Gastroesophageal sphincter (tissue), 4 donors: ENCODE measurements at regions not wholly inside any gene's neighbourhood (a gene's known extent, or its start where the extent isn't known, plus 50 kb on each side); places are given as distances from the start of the nearest gene placed in this dataset.
A peak's percentile ranks its signal among the peaks of the same experiment; 100 is the strongest.

Experiments used
- ATAC-seq: fragments of 150-250 bp; one replicate; pipeline ENCODE4 v1.9.1; 2016; ENCODE audit warnings: mild to moderate bottlenecking, moderate library complexity
- H3K27ac ChIP-seq, 4 donors: fragments of 200-600 bp; sonication (generic) in 3 of 4; 1 replicate in 3 of 4; 2 replicates in 1 of 4; pipeline ENCODE4 v1.5.1; 2016 to 2019
- H3K27me3 ChIP-seq: fragments of 200-600 bp; sonication (generic); one replicate; pipeline ENCODE4 v1.5.1; 2019
- H3K36me3 ChIP-seq, 2 donors: fragments of 200-600 bp; sonication (generic); one replicate each; pipeline ENCODE4 v1.5.1; 2019; ENCODE audit warnings: control low read depth in 1 of 2
- H3K4me1 ChIP-seq, 3 donors: fragments of 200-600 bp; sonication (generic); 1 replicate in 2 of 3; 2 replicates in 1 of 3; pipeline ENCODE4 v1.5.1; 2016 to 2019; ENCODE audit warnings: control low read depth in 2 of 3
- H3K4me3 ChIP-seq, 2 donors: fragments of 200-600 bp; sonication (generic); one replicate each; pipeline ENCODE4 v1.5.1; 2019; ENCODE audit warnings: mild to moderate bottlenecking in 1 of 2, moderate library complexity in 1 of 2
- H3K9me3 ChIP-seq, 3 donors: fragments of 200-600 bp; sonication (generic); one replicate each; pipeline ENCODE4 v1.5.1; 2017 to 2019; ENCODE audit warnings: control low read depth in 2 of 3
- EP300 ChIP-seq: sonication (generic); formaldehyde crosslinking; IDR thresholded peaks from one replicate; pipeline ENCODE4 v1.6.1; 2017; ENCODE audit warnings: antibody characterized with exemption, mild to moderate bottlenecking
- POLR2A ChIP-seq, 2 donors: fragments of 450-650 bp; IDR thresholded peaks; one replicate each; pipeline ENCODE4 v1.6.1; 2017; ENCODE audit warnings: antibody characterized with exemption in 2 of 2, mild to moderate bottlenecking in 2 of 2, moderate library complexity in 1 of 2
- POLR2AphosphoS5 ChIP-seq: sonication (generic); formaldehyde crosslinking; IDR thresholded peaks from one replicate; pipeline ENCODE4 v1.6.1; 2017; ENCODE audit warnings: antibody characterized with exemption
- WGBS, 2 donors: methylation state at CpG; one replicate each; pipeline ENCODE4 v1.1.5; 2018; ENCODE audit warnings: low coverage in 1 of 2; 5-methylcytosine and 5-hydroxymethylcytosine counted together
- TF ChIP-seq, protein P1 (sequence below), 4 experiments: fragments of 200-600 bp in 2 of 4; fragments of 450-650 bp in 2 of 4; sonication (generic) in 1 of 4; IDR thresholded peaks; one replicate each; pipeline ENCODE4 v1.5.1; 2017 to 2019; ENCODE audit warnings: antibody characterized with exemption in 4 of 4, mild to moderate bottlenecking in 2 of 4, moderate library complexity in 2 of 4

DNA sequence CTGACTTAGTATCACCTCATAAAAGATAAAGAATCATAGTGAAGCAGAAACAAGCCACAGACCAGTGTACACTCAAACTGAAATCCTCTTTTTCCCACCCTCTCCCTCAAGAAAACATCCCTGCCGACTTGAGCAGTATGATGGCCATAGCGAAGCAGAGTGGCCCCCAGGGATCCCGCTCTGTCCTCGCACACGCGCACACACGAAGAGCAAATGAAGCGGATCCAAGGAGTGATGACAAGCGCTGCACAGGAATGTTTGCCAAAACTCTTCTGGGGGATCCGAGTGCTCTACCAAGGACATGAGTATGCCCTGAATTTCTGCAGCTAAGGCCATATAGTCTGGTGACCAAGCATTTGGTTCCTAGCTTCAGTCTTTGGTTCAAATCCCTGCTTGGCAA, 134.5 kb upstream of the C2CD4B start:
- Histone ChIP-seq H3K4me1 (no peaks in the 10 kb centered on the region), H3K27me3 (no peaks in the 10 kb centered on the region), H3K36me3 (no peaks in the 10 kb centered on the region), H3K27ac (no peak overlapping the region), H3K4me3 (no peak overlapping the region), H3K9me3 (no peaks in the 10 kb centered on the region)
- TF ChIP-seq, protein P1, sequence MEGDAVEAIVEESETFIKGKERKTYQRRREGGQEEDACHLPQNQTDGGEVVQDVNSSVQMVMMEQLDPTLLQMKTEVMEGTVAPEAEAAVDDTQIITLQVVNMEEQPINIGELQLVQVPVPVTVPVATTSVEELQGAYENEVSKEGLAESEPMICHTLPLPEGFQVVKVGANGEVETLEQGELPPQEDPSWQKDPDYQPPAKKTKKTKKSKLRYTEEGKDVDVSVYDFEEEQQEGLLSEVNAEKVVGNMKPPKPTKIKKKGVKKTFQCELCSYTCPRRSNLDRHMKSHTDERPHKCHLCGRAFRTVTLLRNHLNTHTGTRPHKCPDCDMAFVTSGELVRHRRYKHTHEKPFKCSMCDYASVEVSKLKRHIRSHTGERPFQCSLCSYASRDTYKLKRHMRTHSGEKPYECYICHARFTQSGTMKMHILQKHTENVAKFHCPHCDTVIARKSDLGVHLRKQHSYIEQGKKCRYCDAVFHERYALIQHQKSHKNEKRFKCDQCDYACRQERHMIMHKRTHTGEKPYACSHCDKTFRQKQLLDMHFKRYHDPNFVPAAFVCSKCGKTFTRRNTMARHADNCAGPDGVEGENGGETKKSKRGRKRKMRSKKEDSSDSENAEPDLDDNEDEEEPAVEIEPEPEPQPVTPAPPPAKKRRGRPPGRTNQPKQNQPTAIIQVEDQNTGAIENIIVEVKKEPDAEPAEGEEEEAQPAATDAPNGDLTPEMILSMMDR (IDR thresholded peaks at IDR 0.05): no peak
- TF ChIP-seq POLR2AphosphoS5: no peak
- no peak for TF ChIP-seq POLR2A (IDR thresholded peaks at IDR 0.05)
- no peak for TF ChIP-seq EP300
- 77 to 95% methylated on average over 3 to 8 of the region's 10 CpGs for WGBS, 2 donors
- no peak for ATAC-seq

DNA sequence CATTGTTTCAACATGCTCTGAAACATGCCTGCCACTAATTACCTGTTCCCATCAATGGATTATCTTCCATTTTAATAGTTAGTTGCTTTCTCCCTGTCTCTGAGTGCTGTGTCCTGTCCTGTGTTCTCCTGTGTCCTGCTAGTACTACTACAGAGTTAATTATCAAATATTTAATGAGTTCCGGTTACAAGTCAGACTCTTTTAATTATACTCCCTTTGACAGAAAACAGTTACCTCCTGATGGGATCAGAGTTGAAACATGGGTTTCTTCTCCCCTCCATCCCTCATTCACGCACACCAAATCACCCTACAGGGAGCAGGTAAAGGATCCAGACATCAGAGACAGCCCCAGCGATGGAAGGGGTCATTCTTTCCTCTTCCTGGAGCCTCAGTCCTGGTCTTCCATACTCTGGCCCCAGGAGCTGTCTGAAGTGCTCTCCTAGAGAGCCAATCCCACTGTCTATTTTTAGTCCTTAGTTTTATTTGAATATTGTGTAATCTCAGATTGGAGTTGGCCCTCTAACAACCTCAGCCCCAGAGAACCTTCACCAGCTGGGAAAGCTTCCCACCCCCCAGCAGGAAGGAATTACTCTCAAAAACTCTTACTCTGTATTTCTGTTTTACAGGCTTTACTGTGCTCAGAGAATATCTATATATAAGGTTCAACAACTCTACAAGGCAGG, 137.0 kb upstream of the C2CD4B start:
- Histone ChIP-seq H3K9me3 (no peaks in the 10 kb centered on the region), H3K4me3 (no peak overlapping the region), H3K4me1 (peaks cover 0 to 4% (median 0%) of the 10 kb centered on the region in 3 donors), H3K36me3 (no peaks in the 10 kb centered on the region), H3K27me3 (no peaks in the 10 kb centered on the region), H3K27ac (no peak overlapping the region)
- TF ChIP-seq, protein P1 (IDR thresholded peaks at IDR 0.05): no peak
- WGBS, 2 donors: 35 to 76% methylated on average over 3 of the region's 3 CpGs
- ATAC-seq: no peak

DNA sequence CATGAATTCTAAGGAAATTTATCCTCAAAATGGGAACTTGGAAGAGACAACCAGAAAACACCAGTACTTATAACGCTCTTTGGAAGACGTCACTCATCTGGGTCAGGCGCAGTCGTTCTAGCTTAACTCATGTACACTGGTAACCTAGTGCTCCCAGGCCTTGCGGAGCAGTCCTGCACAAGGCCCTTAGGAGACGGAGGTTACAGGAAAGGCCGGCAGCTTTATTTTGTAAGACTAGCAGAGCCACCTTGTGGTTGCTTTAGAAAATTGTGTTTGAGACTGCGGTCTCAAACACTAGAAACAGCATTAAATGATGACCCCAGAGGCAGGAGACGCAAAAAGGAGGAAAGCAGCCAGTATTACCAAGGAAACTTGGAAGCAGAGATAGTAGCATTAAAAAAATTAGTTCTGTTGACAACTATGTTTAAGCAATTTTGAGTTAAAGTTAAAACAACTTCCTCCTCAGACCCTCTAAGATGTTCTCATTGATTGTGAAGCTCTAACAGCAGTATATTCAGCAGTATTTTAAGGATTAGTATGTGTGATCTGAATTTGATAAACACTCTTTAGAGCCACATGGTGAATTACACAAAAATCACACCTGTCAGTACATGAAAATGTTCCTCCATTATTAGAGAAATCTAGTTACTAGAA, 141.9 kb upstream of the C2CD4B start:
- no peaks in the 10 kb centered on the region for H3K36me3 ChIP-seq
- H3K27me3 ChIP-seq: peaks cover 3% of the 10 kb centered on the region
- H3K9me3 ChIP-seq: peaks cover 0 to 13% (median 0%) of the 10 kb centered on the region in 3 donors
- TF ChIP-seq, protein P1 (IDR thresholded peaks at IDR 0.05): peak; percentile 32 to 70 (median 61)
- no peak for TF ChIP-seq EP300
- 3 to 7% methylated on average over 2 to 9 of the region's 9 CpGs for WGBS, 2 donors
- H3K4me1 ChIP-seq: peaks cover 0 to 5% (median 0%) of the 10 kb centered on the region in 3 donors
- H3K27ac ChIP-seq: no peak overlapping the region
- ATAC-seq: peak; percentile 78
- no peak overlapping the region for H3K4me3 ChIP-seq

DNA sequence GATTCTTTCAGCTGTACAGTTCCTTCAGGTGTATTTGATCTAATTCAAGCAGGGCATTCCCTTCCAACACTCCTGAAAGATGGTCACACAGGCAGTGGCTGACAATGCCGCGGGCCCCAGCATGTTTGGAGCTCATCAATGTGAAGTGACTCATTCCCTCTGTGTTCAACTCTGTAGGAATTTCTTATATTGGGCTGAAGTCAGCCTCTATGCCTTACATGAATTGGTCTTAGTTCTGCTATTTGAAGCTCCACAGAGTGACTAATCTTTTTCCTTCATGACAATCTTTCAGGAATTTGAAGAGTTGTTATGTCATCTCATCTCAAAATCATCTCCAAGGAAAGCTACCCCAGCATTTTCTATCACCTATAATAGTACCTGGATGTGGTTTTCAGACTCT, 142.5 kb upstream of the C2CD4B start:
- Histone ChIP-seq H3K4me3 (no peak overlapping the region), H3K27ac (no peak overlapping the region), H3K27me3 (peaks cover 8% of the 10 kb centered on the region), H3K36me3 (no peaks in the 10 kb centered on the region), H3K4me1 (peaks cover 0 to 5% (median 0%) of the 10 kb centered on the region in 3 donors), H3K9me3 (peaks cover 0 to 15% (median 0%) of the 10 kb centered on the region in 3 donors)
- ATAC-seq: no peak
- TF ChIP-seq, protein P1 (IDR thresholded peaks at IDR 0.05): no peak
- TF ChIP-seq EP300: no peak
- no peak for TF ChIP-seq POLR2AphosphoS5
- no peak for TF ChIP-seq POLR2A (IDR thresholded peaks at IDR 0.05)
- WGBS, 2 donors: 100% methylated on average over 2 of the region's 2 CpGs; no CpG with 5 or more reads in 1 of the 2 donors
